Calu3 (cell line): ENCODE measurements at regions not wholly inside any gene's neighbourhood (a gene's known extent, or its start where the extent isn't known, plus 50 kb on each side); places are given as distances from the start of the nearest gene placed in this dataset.
"Not testable (repeated sequence)": the region's sequence is repeated elsewhere in the genome, so short reads cannot be mapped to it uniquely, and the experiment has no call there.

Experiments
- BruUV-seq: library from RNA; stranded (reverse); fragments of 400-500 nt; replicated peaks from 2 replicates; lab custom pipeline; 2021; lab: Mats Ljungman, UMichigan
- CTCF ChIA-PET: fragments of 300-600 bp; sonication (Branson Sonifier 250); formaldehyde crosslinking; loops from one replicate; lab custom pipeline; 2022; ENCODE audit warnings: antibody characterized with exemption; lab: Charles Lee
- DNase-seq: peaks from one replicate; pipeline ENCODE4 v3.0.0; 2022
- H3K27ac Mint-ChIP-seq: one replicate; pipeline ENCODE4 v1.8.0; 2022; ENCODE audit warnings: mixed read lengths; ENCODE audit not compliant: unreplicated experiment
- H3K27me3 Mint-ChIP-seq: one replicate; pipeline ENCODE4 v1.8.0; 2022; ENCODE audit warnings: mixed read lengths; ENCODE audit not compliant: unreplicated experiment
- H3K36me3 Mint-ChIP-seq: one replicate; pipeline ENCODE4 v1.8.0; 2022; ENCODE audit warnings: mild to moderate bottlenecking, moderate library complexity, mixed read lengths; ENCODE audit not compliant: insufficient read depth, unreplicated experiment
- H3K4me1 Mint-ChIP-seq: one replicate; pipeline ENCODE4 v1.8.0; 2022; ENCODE audit warnings: mild to moderate bottlenecking, low read depth, mixed read lengths; ENCODE audit not compliant: unreplicated experiment
- H3K4me3 Mint-ChIP-seq: one replicate; pipeline ENCODE4 v1.8.0; 2022; ENCODE audit warnings: mild to moderate bottlenecking, low read depth, moderate library complexity, mixed read lengths; ENCODE audit not compliant: unreplicated experiment
- H3K9me3 Mint-ChIP-seq: one replicate; pipeline ENCODE4 v1.8.0; 2022; ENCODE audit warnings: low read depth, mixed read lengths; ENCODE audit not compliant: unreplicated experiment
- intact Hi-C: fragments of 100-400 bp; cut with micrococcal nuclease; formaldehyde crosslinking; loops from one replicate; pipeline ENCODE4 v1.10.0; 2022; ENCODE audit not compliant: unreplicated experiment

DNA sequence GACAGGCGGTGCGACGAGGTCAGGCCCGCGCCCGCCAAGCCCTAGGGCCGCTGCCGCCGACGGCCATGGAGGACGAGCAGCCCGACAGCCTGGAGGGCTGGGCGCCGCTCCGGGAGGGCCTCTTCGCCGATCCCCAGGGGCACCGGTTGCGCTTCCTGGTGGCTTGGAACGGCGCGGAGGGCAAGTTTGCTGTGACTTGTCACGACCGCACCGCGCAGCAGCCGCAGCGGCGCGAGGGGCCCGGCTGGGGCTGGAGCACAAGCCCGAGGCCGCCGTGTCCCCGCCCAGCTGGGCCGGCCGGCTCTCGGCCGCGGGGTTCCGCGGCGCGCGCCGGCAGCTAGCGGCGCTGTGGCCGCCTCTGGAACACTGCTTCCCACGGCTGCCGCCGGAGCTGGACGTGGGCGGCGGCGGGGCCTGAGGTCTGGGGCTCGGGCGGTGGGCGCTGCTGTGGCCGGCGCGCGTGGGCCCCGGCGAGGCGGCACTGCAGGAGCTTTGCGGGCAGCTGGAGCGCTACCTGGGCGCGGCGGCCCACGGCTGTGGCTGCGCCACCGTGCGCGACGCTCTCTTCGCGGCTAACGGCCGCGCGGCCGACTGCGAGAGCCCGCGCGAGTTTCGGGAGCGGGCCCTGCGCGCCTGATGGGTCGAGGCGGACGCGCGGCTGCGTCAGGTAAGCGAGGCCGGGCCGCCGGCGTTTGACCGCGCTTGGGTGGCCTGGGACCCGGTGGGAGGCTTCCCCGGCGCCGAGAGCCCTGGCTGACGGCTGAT is 122.0 kb upstream of the NIPA1 start:
- BruUV-seq, H3K4me3 Mint-ChIP-seq, H3K27me3 Mint-ChIP-seq, H3K9me3 Mint-ChIP-seq, H3K27ac Mint-ChIP-seq, H3K4me1 Mint-ChIP-seq, CTCF ChIA-PET, H3K36me3 Mint-ChIP-seq, intact Hi-C loops: not testable (repeated sequence)
- peak; percentile 1 for DNase-seq

DNA sequence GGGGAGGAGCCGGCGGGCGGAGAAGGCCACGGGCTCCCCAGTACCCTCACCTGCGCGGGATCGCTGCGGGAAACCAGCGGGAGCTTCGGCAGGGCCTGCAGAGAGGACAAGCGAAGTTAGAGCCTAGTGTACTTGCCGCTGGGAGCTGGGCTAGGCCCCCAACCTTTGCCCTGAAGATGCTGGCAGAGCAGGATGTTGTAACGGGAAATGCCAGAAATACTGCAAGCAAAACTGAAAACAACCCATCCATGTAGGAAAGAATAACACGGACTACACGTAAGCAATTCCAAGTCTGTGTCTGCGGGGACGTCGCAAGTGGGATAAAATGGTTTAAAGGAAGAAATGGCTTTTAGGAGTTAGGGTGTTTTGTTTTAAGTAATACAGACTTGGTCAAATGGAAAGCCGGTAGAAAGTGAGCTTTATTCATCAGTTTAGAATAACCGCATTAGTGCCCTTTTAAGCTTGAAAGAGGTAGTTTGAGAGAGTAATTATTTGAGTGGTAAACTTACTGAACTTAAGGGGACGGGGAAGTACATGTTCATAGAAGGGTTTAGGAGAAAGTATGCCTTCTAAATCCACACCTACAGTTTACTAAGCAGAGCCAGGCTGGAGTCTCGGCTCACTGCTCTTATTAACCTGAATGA is 121.3 kb upstream of the NIPA1 start:
- CTCF ChIA-PET, BruUV-seq: not testable (repeated sequence)

DNA sequence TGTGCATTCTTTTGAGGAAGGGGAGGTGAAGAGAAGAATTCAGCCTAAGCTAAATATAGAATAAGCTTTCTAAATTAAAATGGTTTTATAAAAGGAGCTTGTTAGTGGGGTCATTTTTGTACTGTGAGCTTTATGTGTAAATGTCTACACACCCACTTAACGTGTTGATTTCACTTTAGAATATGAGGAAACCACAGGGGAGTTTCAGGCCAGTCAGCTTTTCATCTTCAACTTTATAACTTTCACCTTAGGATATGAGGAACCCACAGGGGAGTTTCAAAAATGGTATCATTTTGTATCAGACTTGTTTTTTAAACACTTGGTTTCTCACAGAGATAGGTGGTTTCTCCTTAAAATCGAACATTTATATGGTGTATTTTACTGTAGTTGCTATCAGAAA is 120.7 kb upstream of the NIPA1 start:
- H3K27me3 Mint-ChIP-seq, intact Hi-C loops, H3K36me3 Mint-ChIP-seq, H3K4me3 Mint-ChIP-seq, BruUV-seq, H3K4me1 Mint-ChIP-seq, H3K27ac Mint-ChIP-seq, H3K9me3 Mint-ChIP-seq, CTCF ChIA-PET, DNase-seq: not testable (repeated sequence)

More for the DNA sequence above, 121.3 kb upstream of the NIPA1 start:
- H3K27me3 Mint-ChIP-seq, H3K36me3 Mint-ChIP-seq, H3K9me3 Mint-ChIP-seq, H3K27ac Mint-ChIP-seq, DNase-seq, H3K4me1 Mint-ChIP-seq, H3K4me3 Mint-ChIP-seq, intact Hi-C loops: not testable (repeated sequence)

DNA sequence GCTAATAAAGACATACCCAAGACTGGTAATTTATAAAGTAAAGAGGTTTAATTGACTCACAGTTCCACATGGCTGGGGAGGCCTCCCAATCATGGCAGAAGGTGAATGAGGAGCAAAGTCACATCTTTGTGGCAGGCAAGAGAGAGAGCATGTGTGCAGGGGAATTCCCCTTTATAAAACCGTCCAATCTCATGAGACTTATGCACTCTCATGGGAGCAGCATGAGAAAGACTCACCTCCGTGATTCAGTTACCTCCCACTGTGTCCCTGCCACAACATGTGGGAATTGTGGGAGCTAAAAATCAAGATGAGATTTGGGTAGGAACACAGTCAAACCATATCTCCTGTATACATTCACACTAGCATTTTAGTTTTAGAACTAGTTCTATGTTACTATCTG is 101.7 kb upstream of the NIPA1 start:
- DNase-seq, BruUV-seq, CTCF ChIA-PET, H3K27ac Mint-ChIP-seq, H3K9me3 Mint-ChIP-seq, H3K27me3 Mint-ChIP-seq, H3K4me1 Mint-ChIP-seq, H3K4me3 Mint-ChIP-seq, intact Hi-C loops, H3K36me3 Mint-ChIP-seq: not testable (repeated sequence)

DNA sequence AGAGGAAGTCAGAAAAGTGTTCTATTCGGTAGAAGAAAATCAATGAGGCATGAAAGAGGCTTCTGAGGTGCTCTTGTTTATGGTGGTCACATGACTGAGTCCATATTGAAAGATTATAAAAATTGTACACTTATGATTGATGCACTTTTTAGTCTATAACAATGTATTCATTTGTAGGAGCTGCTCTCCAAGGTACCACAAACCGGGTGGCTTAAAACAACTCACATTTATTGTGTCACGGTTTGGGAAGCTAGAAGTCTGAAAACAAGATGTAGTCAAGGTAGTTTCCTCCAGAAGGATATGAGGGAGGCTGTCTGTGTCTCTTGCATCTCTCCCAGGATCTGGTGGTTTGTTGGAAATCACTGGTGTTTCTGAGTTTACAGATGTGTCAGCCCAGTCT is 86.6 kb upstream of the NIPA1 start:
- H3K27me3 Mint-ChIP-seq, CTCF ChIA-PET, intact Hi-C loops, H3K4me3 Mint-ChIP-seq, H3K27ac Mint-ChIP-seq, H3K9me3 Mint-ChIP-seq, DNase-seq, H3K4me1 Mint-ChIP-seq, BruUV-seq, H3K36me3 Mint-ChIP-seq: not testable (repeated sequence)

DNA sequence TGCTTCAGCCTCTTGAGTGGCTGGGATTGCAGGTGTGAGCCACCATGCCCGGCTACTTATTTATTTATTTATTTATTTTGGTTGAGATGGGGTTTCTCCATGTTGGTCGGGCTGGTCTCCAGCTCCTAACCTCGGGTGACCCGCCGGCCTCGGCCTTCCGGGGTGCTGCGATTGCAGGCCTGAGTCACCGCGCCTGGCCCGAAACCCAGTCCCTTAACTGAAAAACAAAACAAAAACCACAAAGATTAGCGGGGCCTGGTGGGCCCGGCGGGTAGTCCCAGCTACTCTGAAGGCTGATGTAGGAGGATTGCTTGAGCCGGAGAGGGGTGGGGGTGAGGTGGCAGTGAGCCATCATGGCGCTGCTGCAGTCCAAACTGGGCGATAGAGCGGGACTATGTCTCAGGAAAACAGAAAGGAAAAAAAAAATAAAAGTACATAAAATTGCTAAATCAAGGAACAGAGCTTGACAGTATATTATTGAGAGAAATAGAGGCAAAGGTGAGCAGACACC is 75.6 kb upstream of the NIPA1 start:
- H3K4me1 Mint-ChIP-seq, H3K9me3 Mint-ChIP-seq, H3K4me3 Mint-ChIP-seq, H3K36me3 Mint-ChIP-seq, BruUV-seq, H3K27me3 Mint-ChIP-seq, DNase-seq, CTCF ChIA-PET, intact Hi-C loops, H3K27ac Mint-ChIP-seq: not testable (repeated sequence)

DNA sequence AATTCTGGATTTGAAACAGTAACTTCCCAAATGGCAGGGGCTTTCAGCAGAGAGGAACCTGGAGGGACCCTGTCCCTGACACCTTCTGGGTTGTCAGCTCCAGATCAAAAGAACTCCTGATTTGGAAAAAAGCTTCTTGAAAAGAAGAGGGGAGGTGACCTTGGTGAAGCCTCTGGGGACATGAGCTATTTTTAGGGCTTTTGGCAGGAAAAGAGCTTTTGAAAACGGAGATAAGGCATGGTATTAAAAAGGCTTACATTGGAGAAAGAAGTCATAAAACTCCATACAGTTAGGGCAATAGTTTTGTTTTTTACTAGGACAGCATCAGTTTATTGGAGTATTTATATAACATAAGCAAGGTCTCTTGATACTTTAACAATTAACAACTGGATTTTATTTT is 72.5 kb upstream of the NIPA1 start:
- H3K4me3 Mint-ChIP-seq, DNase-seq, H3K4me1 Mint-ChIP-seq, H3K27me3 Mint-ChIP-seq, H3K9me3 Mint-ChIP-seq, BruUV-seq, H3K36me3 Mint-ChIP-seq, intact Hi-C loops, CTCF ChIA-PET, H3K27ac Mint-ChIP-seq: not testable (repeated sequence)

DNA sequence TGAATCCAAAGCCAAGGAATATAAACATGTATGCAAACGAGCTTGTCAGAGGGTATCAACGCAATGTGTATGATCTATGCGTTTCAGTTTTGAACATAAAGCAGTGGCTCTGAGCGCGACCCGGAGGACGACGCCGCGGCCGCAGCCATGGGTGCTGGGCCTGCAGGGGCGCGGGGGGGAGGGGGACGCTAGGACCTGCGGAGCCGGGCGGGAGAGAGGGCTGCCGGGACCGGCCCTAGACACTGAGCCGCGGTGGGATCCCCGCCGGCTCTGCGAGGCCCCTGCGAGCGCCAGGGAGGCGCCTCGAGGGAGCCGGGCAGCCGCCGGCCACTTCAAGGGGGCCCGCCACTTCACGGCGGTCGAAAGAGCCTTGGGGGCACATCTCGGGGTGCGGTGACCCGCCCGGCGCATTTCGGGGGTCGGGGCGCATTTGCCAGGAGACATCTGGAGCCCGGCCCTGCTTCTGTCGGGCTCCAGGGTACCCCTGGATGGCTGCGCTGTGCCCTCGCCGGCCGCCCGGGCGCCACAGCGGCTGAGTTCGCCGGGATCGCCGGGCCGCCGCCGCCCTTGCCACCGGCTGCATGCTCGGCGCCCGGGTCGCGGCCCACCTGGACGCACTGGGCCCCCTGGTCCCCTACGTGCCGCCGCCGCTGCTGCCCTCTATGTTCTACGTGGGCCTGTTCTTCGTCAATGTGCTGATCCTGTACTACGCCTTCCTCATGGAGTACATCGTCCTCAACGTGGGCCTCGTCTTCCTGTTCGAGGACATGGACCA is 71.9 kb upstream of the NIPA1 start:
- CTCF ChIA-PET, H3K4me1 Mint-ChIP-seq: not testable (repeated sequence)

DNA sequence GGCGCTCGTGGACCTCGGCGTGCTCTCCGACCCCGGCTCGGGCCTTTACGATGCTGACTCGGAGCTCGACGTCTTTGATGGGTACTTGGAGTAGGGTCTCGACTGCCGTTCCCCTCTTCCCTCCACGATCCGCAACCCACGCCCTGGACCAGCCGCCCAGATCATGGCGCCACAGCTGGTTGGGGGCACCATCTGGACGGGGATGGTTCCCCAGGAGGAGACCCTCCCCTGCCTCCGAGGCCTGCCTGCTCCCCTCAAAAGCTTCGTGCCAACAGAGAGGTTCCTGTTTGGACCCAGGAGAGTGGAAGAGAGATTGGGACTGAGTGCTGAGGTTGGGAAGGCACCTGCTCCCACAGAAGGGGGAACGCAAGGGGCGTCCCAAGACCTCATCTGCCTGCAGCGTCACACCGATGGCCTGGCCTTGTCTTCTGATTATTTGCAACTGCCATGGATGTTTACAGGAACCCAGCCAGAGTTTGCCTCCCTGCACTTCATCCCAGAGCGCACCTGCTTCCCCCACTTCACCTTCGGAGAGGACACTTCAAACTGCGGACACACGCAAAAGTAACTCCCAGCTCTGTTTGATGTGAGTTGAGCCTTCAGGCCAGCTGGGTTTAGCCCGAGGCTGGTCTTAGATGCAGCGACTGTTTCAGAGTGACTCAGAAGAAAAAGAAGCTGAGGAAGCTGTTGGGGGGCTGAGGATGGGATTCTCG is 71.2 kb upstream of the NIPA1 start:
- H3K36me3 Mint-ChIP-seq, result not testable (repeated sequence)

More for the DNA sequence above, 71.9 kb upstream of the NIPA1 start:
- H3K27ac Mint-ChIP-seq, H3K27me3 Mint-ChIP-seq, BruUV-seq, intact Hi-C loops, H3K36me3 Mint-ChIP-seq, H3K4me3 Mint-ChIP-seq, H3K9me3 Mint-ChIP-seq, DNase-seq: not testable (repeated sequence)

More for the DNA sequence above, 71.2 kb upstream of the NIPA1 start:
- H3K27me3 Mint-ChIP-seq, H3K9me3 Mint-ChIP-seq, CTCF ChIA-PET, intact Hi-C loops, BruUV-seq, H3K27ac Mint-ChIP-seq, H3K4me1 Mint-ChIP-seq, DNase-seq, H3K4me3 Mint-ChIP-seq: not testable (repeated sequence)
